B cell (primary cell): ENCODE measurements at regions not wholly inside any gene's neighbourhood (a gene's known extent, or its start where the extent isn't known, plus 50 kb on each side); places are given as distances from the start of the nearest gene placed in this dataset.

Experiments
- EZH2 ChIP-seq: IDR thresholded peaks from 2 replicates; pipeline ENCODE4 v1.6.1; 2012; ENCODE audit warnings: borderline replicate concordance, low read depth, mild to moderate bottlenecking, moderate library complexity, low read length; ENCODE audit not compliant: insufficient read depth, poor library complexity, severe bottlenecking
- TF ChIP-seq, protein P1 (sequence below): fragments of 200-600 bp; IDR thresholded peaks from one replicate; pipeline ENCODE4 v1.8.0; 2022; ENCODE audit warnings: antibody characterized with exemption, mild to moderate bottlenecking

DNA sequence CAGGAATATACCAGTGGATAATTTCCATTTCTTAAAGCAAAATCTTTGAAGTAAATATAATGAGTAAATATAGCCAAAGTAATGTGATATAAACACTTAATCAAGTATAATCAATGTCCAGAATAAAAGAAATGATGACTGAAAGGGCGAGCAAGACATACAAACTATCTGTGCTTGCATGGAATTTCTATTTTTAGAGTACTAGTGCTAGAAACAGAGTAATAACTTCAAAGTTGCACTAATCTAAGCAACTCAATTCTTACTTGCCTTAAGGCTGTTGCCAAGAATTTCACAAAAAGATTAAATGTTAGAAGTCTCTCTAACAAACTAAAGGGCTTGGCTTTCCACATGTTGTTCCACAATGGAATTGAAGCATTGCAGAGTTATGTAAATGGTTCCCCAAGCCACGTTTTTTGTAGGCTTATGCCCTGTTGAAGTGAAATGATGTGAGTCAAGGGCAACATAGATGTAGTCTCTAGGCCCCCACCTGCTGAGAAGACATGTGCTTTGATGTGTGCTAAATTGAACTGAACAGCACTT is 175.0 kb upstream of the LMNTD1 start:
- TF ChIP-seq, protein P1, sequence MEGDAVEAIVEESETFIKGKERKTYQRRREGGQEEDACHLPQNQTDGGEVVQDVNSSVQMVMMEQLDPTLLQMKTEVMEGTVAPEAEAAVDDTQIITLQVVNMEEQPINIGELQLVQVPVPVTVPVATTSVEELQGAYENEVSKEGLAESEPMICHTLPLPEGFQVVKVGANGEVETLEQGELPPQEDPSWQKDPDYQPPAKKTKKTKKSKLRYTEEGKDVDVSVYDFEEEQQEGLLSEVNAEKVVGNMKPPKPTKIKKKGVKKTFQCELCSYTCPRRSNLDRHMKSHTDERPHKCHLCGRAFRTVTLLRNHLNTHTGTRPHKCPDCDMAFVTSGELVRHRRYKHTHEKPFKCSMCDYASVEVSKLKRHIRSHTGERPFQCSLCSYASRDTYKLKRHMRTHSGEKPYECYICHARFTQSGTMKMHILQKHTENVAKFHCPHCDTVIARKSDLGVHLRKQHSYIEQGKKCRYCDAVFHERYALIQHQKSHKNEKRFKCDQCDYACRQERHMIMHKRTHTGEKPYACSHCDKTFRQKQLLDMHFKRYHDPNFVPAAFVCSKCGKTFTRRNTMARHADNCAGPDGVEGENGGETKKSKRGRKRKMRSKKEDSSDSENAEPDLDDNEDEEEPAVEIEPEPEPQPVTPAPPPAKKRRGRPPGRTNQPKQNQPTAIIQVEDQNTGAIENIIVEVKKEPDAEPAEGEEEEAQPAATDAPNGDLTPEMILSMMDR, result no peak
- no peak for TF ChIP-seq EZH2
